HG02852 (cell line): ENCODE measurements at regions not wholly inside any gene's neighbourhood (a gene's known extent, or its start where the extent isn't known, plus 50 kb on each side); places are given as distances from the start of the nearest gene placed in this dataset.
"Not testable (repeated sequence)": the region's sequence is repeated elsewhere in the genome, so short reads cannot be mapped to it uniquely, and the experiment has no call there.

ENCODE experiments used
- ATAC-seq: cut with Tn5 transposase; IDR thresholded peaks from one replicate; pipeline ENCODE4 v1.9.1; 2021; ENCODE audit warnings: mild to moderate bottlenecking, moderate library complexity; ENCODE audit not compliant: unreplicated experiment

- ATAC-seq: no peak
Measured at GRCh38 chr9:129439242-129439641, 181.7 kb downstream of the C9orf50 start.

- ATAC-seq: no peak
Measured at GRCh38 chr9:129437626-129438323, 183.1 kb downstream of the C9orf50 start.

- ATAC-seq: no peak
Measured at GRCh38 chr9:129436751-129437625, 183.9 kb downstream of the C9orf50 start.

- ATAC-seq: no peak
Measured at GRCh38 chr9:129435988-129436717, 184.7 kb downstream of the C9orf50 start.

- ATAC-seq: no peak
Measured at GRCh38 chr9:129435291-129435690, 185.6 kb downstream of the C9orf50 start.

GRCh38 chr9:129434187-129434586, 186.7 kb downstream of the C9orf50 start:
- ATAC-seq: no peak

- ATAC-seq: no peak
Measured at GRCh38 chr9:129432297-129433154, 188.4 kb downstream of the C9orf50 start.

GRCh38 chr9:129430940-129431643, 189.8 kb downstream of the C9orf50 start:
- ATAC-seq: no peak

GRCh38 chr9:129428864-129429577, 191.9 kb downstream of the C9orf50 start:
- ATAC-seq: no peak

GRCh38 chr9:129427149-129427548, 193.8 kb downstream of the C9orf50 start:
- no peak for ATAC-seq

GRCh38 chr9:129423755-129424154, 197.1 kb downstream of the C9orf50 start:
- ATAC-seq: not testable (repeated sequence)

- no peak for ATAC-seq
Measured at GRCh38 chr9:129423216-129423615, 197.7 kb downstream of the C9orf50 start.

- ATAC-seq: no peak
Measured at GRCh38 chr9:129422843-129423192, 198.1 kb downstream of the C9orf50 start.

- ATAC-seq: no peak
Measured at GRCh38 chr9:129422032-129422842, 198.7 kb downstream of the C9orf50 start.

GRCh38 chr9:129421371-129421770, 199.5 kb downstream of the C9orf50 start:
- ATAC-seq: no peak

GRCh38 chr9:129420721-129421120, 200.2 kb downstream of the C9orf50 start:
- ATAC-seq: no peak

GRCh38 chr9:129419382-129419899, 201.5 kb downstream of the C9orf50 start:
- ATAC-seq: no peak

GRCh38 chr9:129418451-129418850, 202.4 kb downstream of the C9orf50 start:
- ATAC-seq: no peak
